ENCODE measurements at regions not wholly inside any gene's neighbourhood (a gene's known extent, or its start where the extent isn't known, plus 50 kb on each side); places are given as distances from the start of the nearest gene placed in this dataset.
"Not testable (repeated sequence)": the region's sequence is repeated elsewhere in the genome, so short reads cannot be mapped to it uniquely, and the experiment has no call there.

DNA sequence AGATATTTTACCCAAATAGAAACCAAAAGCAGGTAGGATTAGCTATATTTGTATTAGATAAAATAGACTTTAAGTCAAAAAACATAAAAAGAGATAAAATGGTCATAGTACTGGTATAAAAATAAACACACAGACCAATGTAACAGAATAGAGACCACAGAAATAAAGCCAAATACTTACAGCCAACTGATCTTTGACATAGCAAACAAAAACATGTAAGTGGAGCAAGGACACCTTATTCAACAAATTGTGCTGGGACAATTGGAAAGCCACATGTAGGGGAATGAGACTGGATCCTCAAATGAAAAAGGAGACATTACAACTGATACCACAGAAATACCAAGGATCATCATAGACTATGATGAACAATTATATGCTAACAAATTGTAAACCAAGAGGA, 94.5 kb upstream of the SIRPG start:
- intact Hi-C loops (cut with micrococcal nuclease; ENCODE audit: unreplicated experiment) = no loop called here
- no peaks in the 10 kb centered on the region for H3K27me3 Mint-ChIP-seq (ENCODE audit: unreplicated experiment)
- no peak for DNase-seq
- BruUV-seq (replicated peaks) = no TSS peak
- TF ChIP-seq, protein P1, sequence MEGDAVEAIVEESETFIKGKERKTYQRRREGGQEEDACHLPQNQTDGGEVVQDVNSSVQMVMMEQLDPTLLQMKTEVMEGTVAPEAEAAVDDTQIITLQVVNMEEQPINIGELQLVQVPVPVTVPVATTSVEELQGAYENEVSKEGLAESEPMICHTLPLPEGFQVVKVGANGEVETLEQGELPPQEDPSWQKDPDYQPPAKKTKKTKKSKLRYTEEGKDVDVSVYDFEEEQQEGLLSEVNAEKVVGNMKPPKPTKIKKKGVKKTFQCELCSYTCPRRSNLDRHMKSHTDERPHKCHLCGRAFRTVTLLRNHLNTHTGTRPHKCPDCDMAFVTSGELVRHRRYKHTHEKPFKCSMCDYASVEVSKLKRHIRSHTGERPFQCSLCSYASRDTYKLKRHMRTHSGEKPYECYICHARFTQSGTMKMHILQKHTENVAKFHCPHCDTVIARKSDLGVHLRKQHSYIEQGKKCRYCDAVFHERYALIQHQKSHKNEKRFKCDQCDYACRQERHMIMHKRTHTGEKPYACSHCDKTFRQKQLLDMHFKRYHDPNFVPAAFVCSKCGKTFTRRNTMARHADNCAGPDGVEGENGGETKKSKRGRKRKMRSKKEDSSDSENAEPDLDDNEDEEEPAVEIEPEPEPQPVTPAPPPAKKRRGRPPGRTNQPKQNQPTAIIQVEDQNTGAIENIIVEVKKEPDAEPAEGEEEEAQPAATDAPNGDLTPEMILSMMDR (IDR thresholded peaks at IDR 0.05; ENCODE audit: unreplicated experiment) = no peak
- no peak overlapping the region for H3K4me3 Mint-ChIP-seq (ENCODE audit: low read depth, unreplicated experiment)
- no peaks in the 10 kb centered on the region for H3K36me3 Mint-ChIP-seq (ENCODE audit: insufficient read depth, unreplicated experiment)
- CTCF ChIA-PET = no interaction called here
- H3K9me3 Mint-ChIP-seq (ENCODE audit: low read depth, unreplicated experiment) = peaks cover 4% of the 10 kb centered on the region
- no peak overlapping the region for H3K27ac Mint-ChIP-seq (ENCODE audit: unreplicated experiment)
- H3K4me1 Mint-ChIP-seq (ENCODE audit: low read depth, unreplicated experiment) = peaks cover 5% of the 10 kb centered on the region

DNA sequence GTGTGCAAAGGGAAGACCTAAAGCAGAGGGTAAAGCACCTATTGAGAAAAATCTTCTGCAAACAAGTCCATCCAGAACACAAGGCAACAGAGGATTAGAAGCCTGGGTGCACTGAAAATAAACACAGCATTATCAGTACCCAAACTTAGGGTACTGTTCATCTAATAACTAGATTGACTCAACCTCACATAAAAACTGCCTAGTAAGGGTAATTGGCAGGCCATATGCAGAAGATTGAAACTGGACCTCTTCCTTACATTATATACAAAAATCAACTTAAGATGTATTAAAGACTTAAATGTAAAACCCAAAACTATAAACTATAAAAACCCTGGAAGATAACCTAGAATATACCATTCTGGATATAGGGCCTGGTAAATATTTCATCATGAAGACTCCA, 91.2 kb upstream of the SIRPG start:
- DNase-seq = no peak
- no TSS peak for BruUV-seq (replicated peaks)
- no peaks in the 10 kb centered on the region for H3K27me3 Mint-ChIP-seq (ENCODE audit: unreplicated experiment)
- intact Hi-C loops (cut with micrococcal nuclease; ENCODE audit: unreplicated experiment) = no loop called here
- no peak overlapping the region for H3K27ac Mint-ChIP-seq (ENCODE audit: unreplicated experiment)
- no peaks in the 10 kb centered on the region for H3K36me3 Mint-ChIP-seq (ENCODE audit: insufficient read depth, unreplicated experiment)
- no peaks in the 10 kb centered on the region for H3K4me1 Mint-ChIP-seq (ENCODE audit: low read depth, unreplicated experiment)
- H3K4me3 Mint-ChIP-seq (ENCODE audit: low read depth, unreplicated experiment) = no peak overlapping the region
- TF ChIP-seq, protein P1 (IDR thresholded peaks at IDR 0.05; ENCODE audit: unreplicated experiment) = no peak
- H3K9me3 Mint-ChIP-seq (ENCODE audit: low read depth, unreplicated experiment) = peaks cover 4% of the 10 kb centered on the region
- CTCF ChIA-PET = no interaction called here

- CTCF ChIA-PET = no interaction called here
- H3K36me3 Mint-ChIP-seq (ENCODE audit: insufficient read depth, unreplicated experiment) = no peaks in the 10 kb centered on the region
- H3K27me3 Mint-ChIP-seq (ENCODE audit: unreplicated experiment) = no peaks in the 10 kb centered on the region
- H3K4me3 Mint-ChIP-seq (ENCODE audit: low read depth, unreplicated experiment) = no peak overlapping the region
- TF ChIP-seq, protein P1 (IDR thresholded peaks at IDR 0.05; ENCODE audit: unreplicated experiment) = no peak
- no peak overlapping the region for H3K27ac Mint-ChIP-seq (ENCODE audit: unreplicated experiment)
- H3K9me3 Mint-ChIP-seq (ENCODE audit: low read depth, unreplicated experiment) = peaks cover 4% of the 10 kb centered on the region
- intact Hi-C loops (cut with micrococcal nuclease; ENCODE audit: unreplicated experiment) = no loop called here
- H3K4me1 Mint-ChIP-seq (ENCODE audit: low read depth, unreplicated experiment) = no peaks in the 10 kb centered on the region
- no TSS peak for BruUV-seq (replicated peaks)
- DNase-seq = no peak
These were observed 90.5 kb upstream of the SIRPG start for GRCh38 chr20:1747953-1748577.

GRCh38 chr20:1742049-1742434, 84.5 kb upstream of the SIRPG start:
- BruUV-seq (replicated peaks); H3K36me3 Mint-ChIP-seq (ENCODE audit: insufficient read depth, unreplicated experiment); H3K9me3 Mint-ChIP-seq (ENCODE audit: low read depth, unreplicated experiment); H3K4me1 Mint-ChIP-seq (ENCODE audit: low read depth, unreplicated experiment); H3K27ac Mint-ChIP-seq (ENCODE audit: unreplicated experiment); CTCF ChIA-PET; H3K4me3 Mint-ChIP-seq (ENCODE audit: low read depth, unreplicated experiment); intact Hi-C loops (cut with micrococcal nuclease; ENCODE audit: unreplicated experiment); DNase-seq: not testable (repeated sequence)
- H3K27me3 Mint-ChIP-seq (ENCODE audit: unreplicated experiment) = peaks cover 13% of the 10 kb centered on the region

- no peak for DNase-seq
- Mint-ChIP-seq H3K36me3 (ENCODE audit: insufficient read depth, unreplicated experiment) (no peaks in the 10 kb centered on the region), H3K4me3 (ENCODE audit: low read depth, unreplicated experiment) (no peak overlapping the region), H3K9me3 (ENCODE audit: low read depth, unreplicated experiment) (no peaks in the 10 kb centered on the region), H3K27me3 (ENCODE audit: unreplicated experiment) (peaks cover 13% of the 10 kb centered on the region), H3K4me1 (ENCODE audit: low read depth, unreplicated experiment) (no peaks in the 10 kb centered on the region), H3K27ac (ENCODE audit: unreplicated experiment) (no peak overlapping the region)
- BruUV-seq (replicated peaks) = no TSS peak
- intact Hi-C loops (cut with micrococcal nuclease; ENCODE audit: unreplicated experiment) = no loop called here
- TF ChIP-seq, protein P1 (IDR thresholded peaks at IDR 0.05; ENCODE audit: unreplicated experiment) = no peak
- CTCF ChIA-PET = no interaction called here
These were observed 83.9 kb upstream of the SIRPG start for GRCh38 chr20:1741309-1742048.
